Heart right ventricle (tissue), 16 donors: ENCODE measurements at regions not wholly inside any gene's neighbourhood (a gene's known extent, or its start where the extent isn't known, plus 50 kb on each side); places are given as distances from the start of the nearest gene placed in this dataset.

Experiments used
- ATAC-seq, 8 donors: fragments of 200-7000 bp; cut with Tn5 transposase; one replicate each; pipeline ENCODE4 v1.9.1; 2020; ENCODE audit warnings: mild to moderate bottlenecking in 8 of 8, moderate library complexity in 8 of 8, moderate number of reproducible peaks in 1 of 8
- DNase-seq, 2 donors: peaks; one replicate each; pipeline ENCODE4 v3.0.0-alpha.2; 2020
- H3K27ac ChIP-seq, 10 donors: fragments of 200-600 bp; sonication (generic) in 2 of 10; one replicate each; pipeline versions ENCODE4 v1.5.0 to v1.8.0; 2020 to 2022; ENCODE audit warnings: mild to moderate bottlenecking in 3 of 10
- H3K27me3 ChIP-seq, 7 donors: fragments of 200-600 bp; one replicate each; pipeline ENCODE4 v1.8.0; 2021 to 2022; ENCODE audit warnings: mild to moderate bottlenecking in 2 of 7
- H3K36me3 ChIP-seq, 9 donors: fragments of 200-600 bp; sonication (generic) in 1 of 9; one replicate each; pipeline versions ENCODE4 v1.5.0 to v1.8.0; 2020 to 2022; ENCODE audit warnings: mild to moderate bottlenecking in 2 of 9
- H3K4me1 ChIP-seq, 9 donors: fragments of 200-600 bp; sonication (generic) in 1 of 9; one replicate each; pipeline versions ENCODE4 v1.5.0 to v1.8.0; 2020 to 2022; ENCODE audit warnings: mild to moderate bottlenecking in 4 of 9
- H3K4me3 ChIP-seq, 10 donors: fragments of 200-600 bp; sonication (generic) in 2 of 10; one replicate each; pipeline versions ENCODE4 v1.5.0 to v1.8.0; 2020 to 2022; ENCODE audit warnings: mild to moderate bottlenecking in 7 of 10, moderate library complexity in 2 of 10
- H3K9me3 ChIP-seq, 11 donors: fragments of 200-600 bp in 10 of 11; sonication (generic) in 2 of 11; one replicate each; pipeline versions ENCODE4 v1.5.0 to v1.8.0; 2013 to 2022; ENCODE audit warnings: mild to moderate bottlenecking in 2 of 11, control low read depth in 1 of 11, moderate library complexity in 1 of 11
- WGBS, 2 donors: extraction: QIAGEN DNeasy Blood & Tissue Kit; methylation state at CpG; one replicate each; pipeline ENCODE4 v1.1.7; 2013; ENCODE audit warnings: inconsistent platforms in 1 of 2; 5-methylcytosine and 5-hydroxymethylcytosine counted together
- intact Hi-C, 10 donors: fragments of 100-400 bp; cut with DNase I; formaldehyde crosslinking; loops; one replicate each; pipeline versions ENCODE4 v1.11.1 to v1.14.2; 2022
- TF ChIP-seq, protein P1 (sequence below), 9 donors: fragments of 200-600 bp; sonication (generic) in 2 of 9; IDR thresholded peaks; one replicate each; pipeline versions ENCODE4 v1.5.0 to v1.8.0; 2021 to 2022; ENCODE audit warnings: antibody characterized with exemption in 9 of 9, mild to moderate bottlenecking in 5 of 9, moderate library complexity in 1 of 9
- donor health status: Arrhythmogenic right ventricular cardiomyopathy.
- donor health status: ischemic (EF 13 %, LVEDD 7.1; RV severe dilation, severe dysfunction).
- donor health status: healthy with polysubstance abuse.
- donor health status: DM: no; HTN: yes; CAD: no.
- donor health status: DM: no; HTN: no; CAD: no.
- donor health status: ischemic (EF 25% LVEDD 6.9; RV normal size, moderate dysfunction).
- donor health status: ischemic (EF 25% LVEDD 5.7; RV mildly dilated, moderate dysfunction).
- donor health status: healthy.
- donor health status: DM: yes; HTN: yes; CAD: no.
- donor health status: Ischemic cardiomyopathy.
- donor health status: ischemic (EF 35%, LVEDD 5.7; RV mildly dilated, moderate dysfunction).
- donor health status: nonischemic (EF 11% LVEDD 7.7; RV severe dilation, severe dysfunction).
- donor health status: DM: yes; HTN: yes; CAD: no.
- donor health status: PGD.
- donor health status: ischemic (EF 29% LVEDD 5.4; RV normal size, mild dysfunction).
- donor health status: nonischemic (EF 23%, LVEDD 6.1; RV moderate dilation, normal function).

DNA sequence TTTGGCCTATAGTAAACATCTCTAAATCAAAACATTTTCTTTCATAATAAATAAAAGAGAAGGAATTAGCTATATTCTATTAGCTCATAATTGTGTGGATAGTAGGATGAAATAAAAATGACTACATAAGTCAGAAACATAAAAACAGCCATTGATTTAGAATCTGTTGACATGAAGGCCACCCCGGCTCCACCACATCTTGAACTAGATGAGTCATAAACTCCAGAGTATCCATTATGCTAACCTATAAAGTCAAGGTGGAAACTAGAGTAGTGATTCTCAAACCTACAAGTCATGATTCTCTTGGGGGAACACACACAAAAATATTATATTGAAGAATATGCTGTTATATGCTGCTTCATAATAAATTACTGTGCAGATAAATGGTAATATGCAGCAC is 831.0 kb downstream of the TUSC7 start:
- no peaks in the 10 kb centered on the region for H3K4me1 ChIP-seq
- intact Hi-C loops: no loop called here
- H3K36me3 ChIP-seq: no peaks in the 10 kb centered on the region
- no peaks in the 10 kb centered on the region for H3K9me3 ChIP-seq
- WGBS, 2 donors: 86 to 90% methylated on average over 1 of the region's 1 CpG
- no peak overlapping the region for H3K27ac ChIP-seq
- H3K4me3 ChIP-seq: no peak overlapping the region
- no peaks in the 10 kb centered on the region for H3K27me3 ChIP-seq
- DNase-seq (no peak), ATAC-seq (no peak)
- TF ChIP-seq, protein P1, sequence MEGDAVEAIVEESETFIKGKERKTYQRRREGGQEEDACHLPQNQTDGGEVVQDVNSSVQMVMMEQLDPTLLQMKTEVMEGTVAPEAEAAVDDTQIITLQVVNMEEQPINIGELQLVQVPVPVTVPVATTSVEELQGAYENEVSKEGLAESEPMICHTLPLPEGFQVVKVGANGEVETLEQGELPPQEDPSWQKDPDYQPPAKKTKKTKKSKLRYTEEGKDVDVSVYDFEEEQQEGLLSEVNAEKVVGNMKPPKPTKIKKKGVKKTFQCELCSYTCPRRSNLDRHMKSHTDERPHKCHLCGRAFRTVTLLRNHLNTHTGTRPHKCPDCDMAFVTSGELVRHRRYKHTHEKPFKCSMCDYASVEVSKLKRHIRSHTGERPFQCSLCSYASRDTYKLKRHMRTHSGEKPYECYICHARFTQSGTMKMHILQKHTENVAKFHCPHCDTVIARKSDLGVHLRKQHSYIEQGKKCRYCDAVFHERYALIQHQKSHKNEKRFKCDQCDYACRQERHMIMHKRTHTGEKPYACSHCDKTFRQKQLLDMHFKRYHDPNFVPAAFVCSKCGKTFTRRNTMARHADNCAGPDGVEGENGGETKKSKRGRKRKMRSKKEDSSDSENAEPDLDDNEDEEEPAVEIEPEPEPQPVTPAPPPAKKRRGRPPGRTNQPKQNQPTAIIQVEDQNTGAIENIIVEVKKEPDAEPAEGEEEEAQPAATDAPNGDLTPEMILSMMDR (IDR thresholded peaks at IDR 0.05): no peak

DNA sequence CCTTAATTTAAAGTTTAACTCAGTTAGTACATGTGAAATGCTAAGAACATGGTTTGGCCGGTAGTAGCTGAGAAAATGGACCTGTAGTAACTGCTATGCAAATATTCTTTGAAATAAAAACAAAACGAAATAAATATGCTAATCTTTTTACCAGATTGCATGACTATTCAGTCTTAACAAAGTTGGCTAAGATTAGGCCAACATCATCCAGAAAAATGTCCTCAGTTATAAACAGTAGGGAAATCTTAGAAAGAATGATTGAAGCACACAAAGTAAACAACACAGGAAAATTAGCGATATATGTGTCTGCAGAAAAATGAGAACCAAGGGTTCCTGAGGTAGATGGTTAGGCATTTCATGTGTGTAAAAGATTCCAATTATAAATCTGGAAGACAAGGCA is 832.1 kb downstream of the TUSC7 start:
- no peak for DNase-seq
- 76 to 83% methylated on average over 3 of the region's 3 CpGs for WGBS, 2 donors
- H3K36me3 ChIP-seq: no peaks in the 10 kb centered on the region

DNA sequence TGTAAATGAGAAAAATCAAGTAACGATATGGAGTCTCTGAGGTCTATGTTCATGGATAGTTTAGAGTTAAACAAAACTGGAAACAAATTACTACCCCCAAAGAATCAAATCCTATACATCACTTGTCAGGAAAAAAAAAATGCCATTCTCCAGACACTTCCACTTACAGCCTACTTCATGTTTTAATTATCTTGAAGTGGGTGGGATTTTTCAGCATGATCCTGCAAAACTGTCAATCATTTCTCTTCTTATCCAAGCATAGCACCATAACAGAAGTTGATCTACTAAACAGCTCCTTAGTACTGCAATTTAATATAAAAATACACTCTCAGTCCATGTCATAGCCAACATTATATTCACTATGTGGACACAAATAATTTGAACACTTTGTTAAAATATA is 833.9 kb downstream of the TUSC7 start:
- TF ChIP-seq, protein P1 (IDR thresholded peaks at IDR 0.05): no peak
- 82 to 89% methylated on average over 1 of the region's 1 CpG for WGBS, 2 donors
- H3K4me3 ChIP-seq: no peak overlapping the region
- no peak overlapping the region for H3K27ac ChIP-seq
- no peaks in the 10 kb centered on the region for H3K27me3 ChIP-seq
- H3K36me3 ChIP-seq: no peaks in the 10 kb centered on the region
- H3K9me3 ChIP-seq: no peaks in the 10 kb centered on the region
- DNase-seq: no peak
- intact Hi-C loops: no loop called here
- H3K4me1 ChIP-seq: no peaks in the 10 kb centered on the region
- no peak for ATAC-seq

More for the DNA sequence above, 832.1 kb downstream of the TUSC7 start:
- intact Hi-C loops: no loop called here
- Histone ChIP-seq H3K27ac (no peak overlapping the region), H3K27me3 (no peaks in the 10 kb centered on the region), H3K4me1 (no peaks in the 10 kb centered on the region), H3K4me3 (no peak overlapping the region), H3K9me3 (no peaks in the 10 kb centered on the region)
- TF ChIP-seq, protein P1 (IDR thresholded peaks at IDR 0.05): no peak
- ATAC-seq: no peak

DNA sequence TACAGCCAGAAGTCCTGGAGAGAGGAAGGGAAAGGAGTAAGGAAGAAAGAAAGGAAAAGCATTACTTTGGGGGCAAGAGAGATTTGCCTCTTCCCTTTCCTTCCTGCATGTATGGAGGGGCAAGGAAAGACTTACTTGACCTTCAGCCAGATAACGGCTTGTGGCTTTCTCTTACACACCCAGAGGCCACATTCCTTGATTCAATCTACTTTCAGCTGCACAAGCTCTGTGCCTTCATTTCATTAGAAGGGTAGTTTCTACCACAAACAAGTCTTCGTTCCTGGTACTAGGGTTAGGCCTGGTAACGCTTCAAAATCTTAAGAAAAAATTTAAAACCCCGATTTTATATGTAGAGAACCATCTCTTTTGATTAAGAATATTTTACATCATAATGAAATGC is 835.9 kb downstream of the TUSC7 start:
- Histone ChIP-seq H3K4me3 (no peak overlapping the region), H3K27ac (no peak overlapping the region), H3K4me1 (no peaks in the 10 kb centered on the region), H3K9me3 (no peaks in the 10 kb centered on the region), H3K27me3 (no peaks in the 10 kb centered on the region), H3K36me3 (no peaks in the 10 kb centered on the region)
- no peak for DNase-seq
- ATAC-seq: no peak
- whole genome bisulfite sequencing, 2 donors: 67 to 74% methylated on average over 4 of the region's 4 CpGs
- TF ChIP-seq, protein P1 (IDR thresholded peaks at IDR 0.05): no peak
- intact Hi-C loops: no loop called here
